Umbilical cord (tissue), 1 donor: ENCODE measurements at regions not wholly inside any gene's neighbourhood (a gene's known extent, or its start where the extent isn't known, plus 50 kb on each side); places are given as distances from the start of the nearest gene placed in this dataset.

Source experiments
- DNase-seq: peaks from one replicate; pipeline ENCODE4 v3.0.0-alpha.2; 2015; ENCODE audit warnings: low spot score

GRCh38 chr2:196314780-196315179 is 143.4 kb upstream of the STK17B start:
- no peak for DNase-seq

DNA sequence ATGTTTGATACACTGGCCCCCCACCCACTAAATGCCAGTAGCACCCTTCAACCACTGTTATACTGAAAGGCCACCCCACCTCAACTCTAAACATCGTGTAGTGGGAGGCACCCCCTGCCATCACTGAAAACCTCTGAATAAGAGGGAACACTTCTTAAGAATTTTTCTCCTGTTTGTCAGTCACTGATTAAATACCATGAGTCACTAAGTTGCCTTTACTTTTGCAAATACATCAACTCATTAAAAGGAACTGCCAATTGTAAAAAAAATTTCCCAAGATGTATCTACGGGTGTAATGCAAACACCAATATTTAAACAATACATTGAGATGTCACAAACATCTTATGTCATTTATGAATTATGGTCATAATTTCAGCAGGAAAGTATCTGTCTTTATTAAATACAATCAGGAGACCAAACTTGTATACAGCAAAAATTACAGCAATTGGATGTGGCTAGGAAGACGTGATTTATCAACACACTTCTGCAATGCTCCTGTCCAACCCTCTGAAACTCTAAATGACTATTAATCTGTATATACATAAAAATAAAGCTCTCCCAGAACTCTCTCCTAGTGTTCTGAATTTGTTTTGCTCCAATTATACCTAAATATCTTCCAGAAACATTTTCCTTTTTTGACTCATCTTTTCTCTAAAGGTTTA is 144.1 kb upstream of the STK17B start:
- no peak for DNase-seq

GRCh38 chr2:196316050-196316430 is 144.7 kb upstream of the STK17B start:
- DNase-seq = no peak

DNA sequence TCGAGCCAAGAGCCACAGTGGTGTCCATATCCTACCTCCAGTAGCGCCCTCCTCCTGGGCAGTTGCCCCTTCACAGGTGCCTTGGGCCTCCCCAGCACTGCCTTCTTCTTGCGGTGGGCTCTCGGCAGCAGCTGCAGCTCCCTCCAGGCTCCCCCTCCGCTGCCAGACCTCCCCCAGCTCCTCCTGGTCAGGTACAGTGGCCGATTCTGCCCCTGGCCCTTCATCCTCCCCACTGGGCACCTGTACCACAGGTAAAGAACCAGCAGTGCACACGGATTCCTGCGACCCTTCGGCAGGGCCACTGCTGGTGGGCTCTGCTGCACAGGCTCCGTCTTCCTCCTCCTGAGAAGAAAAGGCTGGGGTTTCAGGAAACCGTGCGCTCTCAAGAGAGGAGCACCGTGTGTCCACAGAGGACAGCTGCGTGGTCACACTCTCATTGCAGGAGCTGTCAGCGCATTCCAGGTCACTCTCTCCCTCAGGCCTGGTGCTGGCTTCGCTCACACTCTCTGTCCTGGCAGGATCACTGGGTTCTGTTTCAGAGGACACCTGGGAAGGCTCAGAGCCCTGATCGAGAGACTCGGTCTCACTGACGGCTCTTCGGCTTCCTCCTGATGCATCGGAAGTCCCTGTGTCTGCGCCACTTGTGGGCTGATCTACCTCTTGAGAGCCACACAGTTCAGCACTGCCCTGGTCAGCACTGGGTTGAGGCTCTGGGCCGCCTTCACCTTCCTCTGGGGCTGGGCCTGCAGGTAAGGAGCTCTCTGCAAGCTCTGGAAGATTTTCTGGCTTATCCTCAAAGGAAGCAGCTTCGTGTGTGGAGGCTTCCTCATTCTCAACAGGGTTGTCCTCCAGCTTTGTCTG is 147.4 kb upstream of the STK17B start:
- DNase-seq = no peak

DNA sequence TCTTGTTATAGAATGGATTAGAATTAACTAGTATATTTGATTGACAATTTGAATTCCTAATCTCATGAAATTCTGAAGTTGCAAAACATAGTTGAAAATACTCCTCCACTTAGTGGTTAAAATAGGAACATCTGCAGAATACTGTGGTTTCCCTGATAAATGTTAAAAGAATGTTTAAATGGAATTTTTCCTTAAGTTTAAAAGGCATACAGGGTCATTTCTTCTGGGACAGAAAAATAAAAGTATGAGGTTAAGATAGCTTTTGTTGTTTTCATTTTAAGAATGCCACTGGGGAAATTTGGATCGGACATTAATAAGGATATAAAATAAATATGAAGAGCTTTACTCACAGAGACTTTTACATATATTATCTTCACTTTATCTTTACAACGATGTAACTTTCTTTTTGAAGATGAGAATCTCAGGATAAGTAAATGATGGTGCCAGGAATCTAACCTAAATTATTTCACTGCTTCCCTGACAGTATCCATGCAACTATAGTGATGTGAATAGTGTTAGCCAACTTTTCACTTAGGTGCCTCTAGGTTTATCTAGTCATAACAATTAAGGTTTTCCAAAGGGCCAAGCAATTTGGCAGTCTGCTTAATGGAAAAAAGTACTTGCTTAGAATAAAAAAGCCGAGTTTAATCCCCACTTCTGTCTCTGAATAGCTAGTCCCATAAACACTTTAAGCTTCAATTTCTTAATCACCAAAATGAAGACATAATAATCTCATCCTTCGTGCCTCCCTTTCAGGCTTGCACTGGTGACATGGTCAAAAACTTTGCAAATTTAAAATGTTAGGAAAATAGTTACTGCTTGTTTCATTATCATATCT is 151.8 kb upstream of the STK17B start:
- peak; percentile 66 for DNase-seq

DNA sequence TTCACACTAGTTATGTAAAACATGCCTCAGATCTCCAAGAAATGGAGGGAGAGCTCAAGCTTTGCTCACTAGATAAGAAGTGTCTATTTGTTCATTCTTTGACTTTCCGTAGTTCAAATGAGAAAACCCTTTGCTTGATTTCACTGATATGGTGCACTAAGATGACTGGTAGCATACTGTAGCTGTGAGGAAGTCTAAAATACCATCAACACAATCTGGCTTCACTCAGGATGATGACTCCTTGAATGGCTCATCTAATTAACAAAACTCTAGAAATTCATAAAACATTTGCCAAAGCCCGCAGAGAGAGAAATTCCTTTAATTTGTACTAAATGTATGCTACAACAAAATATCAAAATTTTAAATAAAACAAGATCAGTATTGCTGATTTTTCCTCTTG is 152.8 kb upstream of the STK17B start:
- no peak for DNase-seq

DNA sequence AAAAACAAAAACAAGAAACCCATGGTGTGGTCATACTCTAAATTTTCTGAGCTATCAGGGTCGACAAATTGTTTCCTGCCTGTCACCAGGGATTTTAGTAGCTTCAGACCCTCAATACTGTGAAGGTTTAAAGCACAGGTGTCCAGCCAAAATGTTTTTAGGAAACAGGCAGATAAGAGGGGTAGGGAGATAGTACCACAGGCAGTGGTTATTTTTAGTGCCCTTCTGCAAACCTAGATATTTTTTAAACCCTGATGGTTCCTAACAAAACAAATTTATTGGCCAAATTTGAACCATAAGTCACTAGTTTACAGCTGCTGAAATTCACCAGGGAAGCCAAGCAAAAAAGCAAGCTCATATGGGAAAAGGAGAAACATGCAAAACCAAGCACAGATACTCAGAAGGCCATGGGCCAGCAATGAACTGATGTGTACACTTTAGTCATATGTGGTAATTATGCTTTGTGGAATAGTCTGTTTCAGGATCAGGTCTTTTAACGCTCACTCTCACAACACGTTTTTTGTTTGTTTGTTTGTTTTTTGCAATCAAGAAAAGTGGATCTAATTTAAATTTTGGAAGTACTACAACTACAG is 156.8 kb upstream of the STK17B start:
- DNase-seq = no peak

- DNase-seq = no peak
Observed at GRCh38 chr2:196329959-196330358, 158.6 kb upstream of the STK17B start.

- no peak for DNase-seq
Observed at GRCh38 chr2:196330645-196331044, 159.3 kb upstream of the STK17B start.

DNA sequence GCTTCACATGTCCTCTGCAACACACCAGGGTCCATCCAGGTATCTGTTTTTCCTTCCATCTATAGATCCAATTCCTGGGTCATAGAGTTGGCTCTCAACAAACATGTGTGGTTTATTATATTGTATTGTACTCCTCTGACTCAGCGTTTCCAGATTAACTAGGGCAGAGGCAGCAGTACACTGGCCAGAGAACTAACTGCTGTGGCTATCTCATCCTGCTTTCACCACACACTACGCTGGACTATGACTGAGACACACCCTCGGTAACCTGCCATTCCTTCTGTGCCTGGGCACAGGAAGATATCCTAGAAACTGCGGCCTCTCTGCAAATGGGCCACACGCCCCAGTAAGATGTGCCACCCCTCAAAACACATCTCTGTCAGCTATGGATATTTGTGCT is 159.8 kb upstream of the STK17B start:
- no peak for DNase-seq

- no peak for DNase-seq
Observed at GRCh38 chr2:196331851-196332250, 160.5 kb upstream of the STK17B start.

DNA sequence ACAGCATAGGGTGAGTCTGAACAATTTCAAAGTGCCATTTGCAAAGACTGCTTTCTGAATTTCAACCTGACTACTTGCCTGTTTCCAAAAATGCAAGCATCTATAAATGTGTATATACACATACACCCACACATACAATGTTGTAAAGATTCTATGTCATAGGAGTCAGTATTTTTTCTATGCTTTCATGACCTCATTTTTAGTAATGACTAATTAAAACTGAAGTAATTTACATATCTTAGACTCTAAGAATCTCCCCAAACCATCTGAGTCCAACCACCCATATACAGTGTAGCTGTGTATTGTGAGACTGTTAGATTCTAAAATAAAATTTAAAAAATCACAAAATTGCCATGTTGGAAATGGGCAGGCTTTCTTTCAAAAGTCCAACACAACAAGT is 162.0 kb upstream of the STK17B start:
- no peak for DNase-seq

- DNase-seq = no peak
Observed at GRCh38 chr2:196334710-196335109, 163.3 kb upstream of the STK17B start.

GRCh38 chr2:196335221-196335634 is 163.8 kb upstream of the STK17B start:
- no peak for DNase-seq

- DNase-seq = no peak
Observed at GRCh38 chr2:196336207-196336606, 164.8 kb upstream of the STK17B start.

- no peak for DNase-seq
Observed at GRCh38 chr2:196336715-196337114, 165.3 kb upstream of the STK17B start.

DNA sequence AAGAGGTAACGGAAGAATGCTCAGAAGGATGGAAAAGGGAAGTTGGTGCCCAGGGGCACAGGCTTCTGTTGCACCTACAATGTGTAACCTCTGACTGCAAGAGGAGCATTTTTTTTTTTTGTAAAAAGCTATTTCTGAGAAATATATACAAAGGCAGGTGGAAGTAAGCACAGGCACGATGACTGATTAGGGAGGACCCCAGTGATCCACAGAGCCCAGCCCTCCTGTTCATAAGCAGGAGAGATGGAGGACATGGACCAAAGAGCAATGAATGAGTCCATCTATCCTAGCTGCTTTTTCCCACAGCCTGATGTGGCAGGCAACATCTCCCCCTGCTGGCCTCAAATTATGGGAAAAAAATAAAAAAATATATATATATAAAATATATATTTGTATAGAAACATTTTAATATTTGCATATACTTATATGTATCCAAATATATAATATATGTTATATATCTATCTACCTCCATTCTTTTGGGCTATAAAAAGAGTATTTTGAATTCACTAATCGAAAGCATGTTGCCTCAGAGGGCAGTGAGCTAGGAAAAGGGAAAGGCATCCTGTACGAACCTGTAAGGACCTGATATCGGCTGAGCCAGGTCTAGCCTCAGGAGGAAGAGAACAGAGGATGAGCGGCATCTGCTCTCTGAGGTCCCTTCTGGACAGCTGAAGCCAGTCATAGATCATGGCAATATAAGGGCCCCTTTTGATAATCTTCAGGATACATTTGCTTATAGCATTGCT is 166.0 kb upstream of the STK17B start:
- peak; percentile 33 for DNase-seq

GRCh38 chr2:196338440-196338839 is 167.1 kb upstream of the STK17B start:
- DNase-seq = peak; percentile 41

DNA sequence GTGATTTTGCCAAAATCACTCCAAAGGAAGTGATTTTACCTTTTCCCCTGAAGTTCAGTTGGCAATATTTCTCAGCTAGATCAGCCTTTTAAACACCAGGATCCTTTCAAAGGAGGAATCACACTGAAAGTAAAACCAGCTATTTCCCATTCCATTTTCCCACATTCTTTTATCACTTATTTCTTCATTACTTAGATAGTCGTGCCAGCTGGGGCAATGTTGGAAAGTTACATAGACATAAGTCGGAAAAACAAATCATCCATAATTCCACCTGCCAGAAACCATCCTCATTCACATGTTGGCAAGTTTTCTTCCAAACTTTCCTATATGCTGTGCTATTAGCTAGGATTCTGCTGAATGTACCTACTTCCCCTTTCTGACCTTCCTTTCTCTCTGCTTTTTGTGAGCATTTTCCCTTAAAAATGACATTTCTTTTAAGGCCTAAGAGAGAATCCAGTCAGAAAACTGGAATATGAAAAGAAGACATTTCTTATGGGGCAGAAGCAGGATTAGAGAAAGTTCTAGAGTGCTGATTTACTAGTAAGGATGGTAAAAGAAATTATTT is 170.0 kb upstream of the STK17B start:
- DNase-seq = no peak

- no peak for DNase-seq
Observed at GRCh38 chr2:196344397-196344796, 173.0 kb upstream of the STK17B start.

DNA sequence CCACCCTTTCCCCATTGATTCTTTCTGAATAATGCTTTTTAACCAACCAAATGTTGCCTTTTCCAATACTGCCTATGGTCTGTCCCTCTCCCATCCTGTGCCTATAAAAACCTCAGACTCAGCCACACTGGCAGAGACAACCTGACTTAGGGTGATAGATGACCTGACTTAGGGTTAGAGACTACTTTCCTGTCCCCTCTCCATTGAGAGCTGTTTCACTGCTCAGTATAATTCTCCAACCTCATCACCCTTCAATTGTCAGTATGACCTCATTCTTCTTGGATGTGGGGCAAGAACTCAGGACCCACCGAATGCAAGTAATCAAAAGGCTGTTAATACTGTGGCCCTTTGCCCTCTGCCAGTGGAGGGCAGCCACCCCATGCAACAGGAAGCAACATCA is 182.3 kb upstream of the STK17B start:
- DNase-seq = no peak
